GM12878 (cell line): ENCODE measurements at regions not wholly inside any gene's neighbourhood (a gene's known extent, or its start where the extent isn't known, plus 50 kb on each side); places are given as distances from the start of the nearest gene placed in this dataset.

Experiments
- ATAC-seq: fragments of 200-7000 bp; cut with Tn5 transposase; 3 replicates; pipeline ENCODE4 v1.9.1; 2020; ENCODE audit warnings: mild to moderate bottlenecking, moderate library complexity
- BruUV-seq: library from RNA; stranded (reverse); fragments of 400-500 nt; replicated peaks from 2 replicates; lab custom pipeline; 2021; lab: Mats Ljungman, UMichigan
- CTCF ChIA-PET: fragments of 300-600 bp; sonication (Branson Sonifier 250); formaldehyde crosslinking; extraction: SDS; loops from one replicate; lab custom pipeline; 2021; ENCODE audit warnings: inconsistent platforms; lab: Yijun Ruan, JAX
- POLR2A ChIA-PET: fragments of 350-600 bp; formaldehyde crosslinking; extraction: SDS; loops from one replicate; lab custom pipeline; 2021; ENCODE audit warnings: inconsistent platforms; lab: Charles Lee
- RAD21 ChIA-PET: fragments of 300-600 bp; sonication (Branson Sonifier 250); formaldehyde crosslinking; loops from one replicate; lab custom pipeline; 2023; ENCODE audit warnings: antibody characterized with exemption; ENCODE audit not compliant: unreplicated experiment; lab: Charles Lee
- SMC1A ChIA-PET: fragments of 300-600 bp; sonication (Branson Sonifier 250); formaldehyde crosslinking; loops from one replicate; lab custom pipeline; 2023; ENCODE audit not compliant: unreplicated experiment, uncharacterized antibody; lab: Charles Lee
- DNase-seq: peaks from one replicate; pipeline ENCODE4 v3.0.0-alpha.2; 2011; ENCODE audit warnings: low read depth, low spot score
- FAIRE-seq: peaks from 3 replicates; lab custom pipeline; 2011; peaks lifted over from hg19 to GRCh38; lab: Jason Lieb, UNC
- H2AFZ ChIP-seq: 2 replicates; pipeline ENCODE4 v1.6.0; 2011; ENCODE audit warnings: low read depth, low read length, control low read depth; ENCODE audit not compliant: control insufficient read depth
- H3K27ac ChIP-seq: 2 replicates; pipeline ENCODE4 v1.5.1; 2011; ENCODE audit warnings: control low read depth; ENCODE audit not compliant: control insufficient read depth, insufficient read depth
- H3K27me3 ChIP-seq, 2 experiments: replicated peaks in 1 of 2; 2 replicates each; pipeline versions ENCODE4 v1.6.0 to v1.6.1; 2011; ENCODE audit warnings: low read length in 1 of 2; ENCODE audit not compliant: control insufficient read depth in 2 of 2, insufficient read depth in 2 of 2
- H3K36me3 ChIP-seq, 2 experiments: 2 replicates each; pipeline ENCODE4 v1.5.1; 2011; ENCODE audit warnings: low read length in 1 of 2; ENCODE audit not compliant: control insufficient read depth in 2 of 2, insufficient read depth in 2 of 2
- H3K4me1 ChIP-seq: 2 replicates; pipeline ENCODE4 v1.6.1; 2011; ENCODE audit warnings: mild to moderate bottlenecking, low read length, moderate library complexity, mixed read lengths; ENCODE audit not compliant: control insufficient read depth, insufficient read depth
- H3K4me2 ChIP-seq: 2 replicates; pipeline ENCODE4 v1.6.0; 2011; ENCODE audit warnings: control low read depth; ENCODE audit not compliant: control insufficient read depth, insufficient read depth
- H3K4me3 ChIP-seq: fragments of 200-600 bp; sonication (generic); 2 replicates; pipeline ENCODE4 v1.5.1; 2016
- H3K79me2 ChIP-seq: 2 replicates; pipeline ENCODE4 v1.6.0; 2011; ENCODE audit warnings: low read length; ENCODE audit not compliant: control insufficient read depth, insufficient read depth
- H3K9ac ChIP-seq: 2 replicates; pipeline ENCODE4 v1.8.0; 2011; ENCODE audit warnings: low read length, control low read depth, mixed read lengths; ENCODE audit not compliant: control insufficient read depth, insufficient read depth
- H3K9me3 ChIP-seq: replicated peaks from 3 replicates; pipeline ENCODE4 v1.5.1; 2011; ENCODE audit warnings: mild to moderate bottlenecking, low read length; ENCODE audit not compliant: control insufficient read depth, insufficient read depth
- H4K20me1 ChIP-seq: 2 replicates; pipeline ENCODE4 v1.6.0; 2011; ENCODE audit not compliant: control insufficient read depth, insufficient read depth
- BHLHE40 ChIP-seq, 2 experiments: fragments of 450-650 bp in 1 of 2; IDR thresholded peaks; 2 replicates each; pipeline ENCODE4 v1.6.1; 2011 to 2017; ENCODE audit warnings: low read depth in 2 of 2, borderline replicate concordance in 1 of 2, improper control_type of control experiment in 1 of 2, low read length in 1 of 2, mild to moderate bottlenecking in 1 of 2
- BRCA1 ChIP-seq: IDR thresholded peaks from 2 replicates; pipeline ENCODE4 v1.6.1; 2011; ENCODE audit warnings: low read depth, low read length, improper control_type of control experiment
- EZH2 ChIP-seq: IDR thresholded peaks from 2 replicates; pipeline ENCODE4 v1.6.1; 2012; ENCODE audit warnings: low read depth, mild to moderate bottlenecking, control low read depth, inconsistent platforms, low read length, borderline replicate concordance; ENCODE audit not compliant: control insufficient read depth
- FOS ChIP-seq: IDR thresholded peaks from 3 replicates; pipeline ENCODE4 v1.6.1; 2011; ENCODE audit warnings: borderline replicate concordance; ENCODE audit not compliant: insufficient read length; ENCODE audit errors: extremely low read depth
- GABPA ChIP-seq: IDR thresholded peaks from 2 replicates; pipeline ENCODE4 v1.6.1; 2014; ENCODE audit warnings: antibody characterized with exemption, low read depth, mild to moderate bottlenecking, inconsistent platforms
- JUNB ChIP-seq: IDR thresholded peaks from 2 replicates; pipeline ENCODE4 v1.6.1; 2016; ENCODE audit warnings: antibody characterized with exemption, mild to moderate bottlenecking
- KAT2A ChIP-seq: conservative IDR thresholded peaks from 2 replicates; pipeline ENCODE4 v1.6.1; 2011; ENCODE audit warnings: low read depth, low read length; ENCODE audit not compliant: control insufficient read depth
- MEF2A ChIP-seq: IDR thresholded peaks from 2 replicates; pipeline ENCODE4 v1.6.1; 2011; ENCODE audit warnings: low read depth, mild to moderate bottlenecking, low read length, moderate library complexity; ENCODE audit not compliant: insufficient read depth
- PRDM15 ChIP-seq: fragments of 450-650 bp; formaldehyde crosslinking; IDR thresholded peaks from 2 replicates; pipeline ENCODE4 v1.4.0; 2020; ENCODE audit warnings: mild to moderate bottlenecking, moderate library complexity
- RAD51 ChIP-seq: fragments of 450-650 bp; IDR thresholded peaks from 2 replicates; pipeline ENCODE4 v1.6.1; 2016; ENCODE audit warnings: moderate library complexity, mild to moderate bottlenecking, inconsistent platforms
- RBBP5 ChIP-seq: fragments of 200-600 bp; sonication (generic); conservative IDR thresholded peaks from 2 replicates; pipeline ENCODE4 v1.6.1; 2016
- RELB ChIP-seq: fragments of 450-650 bp; IDR thresholded peaks from 2 replicates; pipeline ENCODE4 v1.6.1; 2017; ENCODE audit warnings: low read depth, mild to moderate bottlenecking, moderate library complexity
- SRF ChIP-seq, 2 experiments: IDR thresholded peaks; 2 replicates each; pipeline ENCODE4 v1.6.1; 2011; ENCODE audit warnings: low read depth in 2 of 2, low read length in 2 of 2, mild to moderate bottlenecking in 1 of 2, moderate library complexity in 1 of 2
- ZSCAN29 ChIP-seq: fragments of 450-650 bp; IDR thresholded peaks from 2 replicates; pipeline ENCODE4 v1.6.1; 2017; ENCODE audit warnings: mild to moderate bottlenecking, moderate library complexity
- in situ Hi-C: fragments of 300-500 bp; cut with MboI; formaldehyde crosslinking; loops from 9 replicates; pipeline ENCODE4 v1.14.3; 2018; ENCODE audit warnings: mixed read lengths
- intact Hi-C: fragments of 100-400 bp; cut with micrococcal nuclease; formaldehyde crosslinking; loops from one replicate; pipeline ENCODE4 v1.14.2; 2022; ENCODE audit not compliant: unreplicated experiment
- TF ChIP-seq, protein P1 (sequence below): fragments of 450-650 bp; formaldehyde crosslinking; IDR thresholded peaks from 2 replicates; pipeline ENCODE4 v1.4.0; 2022; ENCODE audit warnings: mild to moderate bottlenecking, moderate library complexity

- Histone ChIP-seq H3K9me3 (no peaks in the 10 kb centered on the region), H3K27me3 (no peaks in the 10 kb centered on the region), H3K9ac (no peak overlapping the region), H4K20me1 (no peaks in the 10 kb centered on the region), H3K4me2 (no peak overlapping the region), H3K27ac (no peak overlapping the region), H3K4me1 (no peaks in the 10 kb centered on the region)
- CTCF ChIA-PET: no interaction called here
- POLR2A ChIA-PET: no interaction called here
- ATAC-seq: no peak
- RAD21 ChIA-PET: no interaction called here
- SMC1A ChIA-PET: no interaction called here
- in situ Hi-C loops: no loop called here
- TF ChIP-seq JUNB (no peak), BHLHE40 (IDR thresholded peaks at IDR 0.05; ENCODE audit: borderline replicate concordance in 1 of 2, low read depth in 2 of 2, low read length in 1 of 2) (no peak), RELB (no peak), FOS (no peak), RAD51 (no peak), EZH2 (no peak), MEF2A (no peak), ZSCAN29 (no peak), SRF (IDR thresholded peaks at IDR 0.05; ENCODE audit: low read depth in 2 of 2, low read length in 2 of 2) (no peak), PRDM15 (no peak), KAT2A (no peak), BRCA1 (no peak), RBBP5 (no peak), GABPA (no peak)
- TF ChIP-seq, protein P1, sequence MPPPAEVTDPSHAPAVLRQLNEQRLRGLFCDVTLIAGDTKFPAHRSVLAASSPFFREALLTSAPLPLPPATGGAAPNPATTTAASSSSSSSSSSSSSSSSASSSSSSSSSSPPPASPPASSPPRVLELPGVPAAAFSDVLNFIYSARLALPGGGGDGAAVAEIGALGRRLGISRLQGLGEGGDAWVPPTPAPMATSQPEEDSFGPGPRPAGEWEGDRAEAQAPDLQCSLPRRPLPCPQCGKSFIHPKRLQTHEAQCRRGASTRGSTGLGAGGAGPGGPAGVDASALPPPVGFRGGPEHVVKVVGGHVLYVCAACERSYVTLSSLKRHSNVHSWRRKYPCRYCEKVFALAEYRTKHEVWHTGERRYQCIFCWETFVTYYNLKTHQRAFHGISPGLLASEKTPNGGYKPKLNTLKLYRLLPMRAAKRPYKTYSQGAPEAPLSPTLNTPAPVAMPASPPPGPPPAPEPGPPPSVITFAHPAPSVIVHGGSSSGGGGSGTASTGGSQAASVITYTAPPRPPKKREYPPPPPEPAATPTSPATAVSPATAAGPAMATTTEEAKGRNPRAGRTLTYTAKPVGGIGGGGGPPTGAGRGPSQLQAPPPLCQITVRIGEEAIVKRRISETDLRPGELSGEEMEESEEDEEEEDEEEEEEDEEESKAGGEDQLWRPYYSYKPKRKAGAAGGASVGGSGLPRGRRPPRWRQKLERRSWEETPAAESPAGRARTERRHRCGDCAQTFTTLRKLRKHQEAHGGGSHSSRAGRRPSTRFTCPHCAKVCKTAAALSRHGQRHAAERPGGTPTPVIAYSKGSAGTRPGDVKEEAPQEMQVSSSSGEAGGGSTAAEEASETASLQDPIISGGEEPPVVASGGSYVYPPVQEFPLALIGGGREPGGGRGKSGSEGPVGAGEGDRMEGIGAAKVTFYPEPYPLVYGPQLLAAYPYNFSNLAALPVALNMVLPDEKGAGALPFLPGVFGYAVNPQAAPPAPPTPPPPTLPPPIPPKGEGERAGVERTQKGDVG (CRISPR knock-in tag): no peak
- TF ChIP-seq, all 136 proteins: peak for 0
- Histone ChIP-seq H3K4me3 (no peak overlapping the region), H3K79me2 (no peaks in the 10 kb centered on the region), H3K36me3 (no peaks in the 10 kb centered on the region), H2AFZ (no peak overlapping the region)
- FAIRE-seq (no peak), DNase-seq (no peak)
- intact Hi-C loops: no loop called here
- BruUV-seq: no TSS peak
These were observed 109.8 kb upstream of the TARS1 start for GRCh38 chr5:33330992-33331391.
